ENCODE measurements at regions not wholly inside any gene's neighbourhood (a gene's known extent, or its start where the extent isn't known, plus 50 kb on each side); places are given as distances from the start of the nearest gene placed in this dataset.
"Not testable (repeated sequence)": the region's sequence is repeated elsewhere in the genome, so short reads cannot be mapped to it uniquely, and the experiment has no call there.

GRCh38 chr4:49117951-49118350 lies 131.9 kb downstream of the CWH43 start:
- not testable (repeated sequence) for ATAC-seq (ENCODE audit: low FRiP score); DNase-seq (ENCODE audit: low spot score)

DNA sequence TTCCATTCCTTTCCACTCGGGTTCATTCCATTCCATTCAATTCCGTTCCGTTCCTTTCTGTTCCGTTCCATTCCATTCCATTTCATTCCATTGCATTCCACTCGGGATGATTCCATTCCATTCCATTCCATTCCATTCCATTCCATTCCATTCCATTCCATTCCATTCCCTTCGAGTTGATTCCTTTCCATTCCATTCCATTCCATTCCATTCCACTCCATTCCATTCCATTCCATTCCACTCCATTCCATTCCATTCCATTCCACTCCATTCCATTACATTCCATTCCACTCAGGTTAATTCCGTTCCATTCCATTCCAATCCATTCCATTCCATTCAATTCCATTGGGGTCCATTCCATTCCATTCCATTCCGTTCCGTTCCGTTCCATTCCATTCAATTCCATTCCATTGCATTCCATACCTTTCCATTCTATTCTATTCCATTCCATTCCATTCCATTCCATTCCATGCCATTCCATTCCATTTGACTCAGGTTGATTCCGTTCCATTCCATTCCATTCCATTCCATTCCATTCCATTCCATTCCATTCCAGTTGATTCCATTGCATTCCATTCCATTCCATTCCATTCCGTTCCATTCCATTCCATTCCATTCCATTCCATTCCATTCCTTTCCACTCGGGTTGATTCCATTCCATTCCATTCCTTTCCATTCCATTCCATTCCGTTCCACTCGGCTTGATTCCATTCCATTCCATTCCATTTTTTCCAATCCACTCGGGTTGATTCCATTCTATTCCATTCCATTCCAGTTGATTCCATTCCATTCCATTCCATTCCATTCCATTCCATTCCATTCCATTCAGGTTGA lies 132.5 kb downstream of the CWH43 start:
- ATAC-seq (ENCODE audit: low FRiP score), result peak; percentile 83
- DNase-seq (ENCODE audit: low spot score), result not testable (repeated sequence)

- peak; percentile 6 for ATAC-seq (ENCODE audit: low FRiP score)
- DNase-seq (ENCODE audit: low spot score), result not testable (repeated sequence)
These were observed 133.3 kb downstream of the CWH43 start for GRCh38 chr4:49119345-49119744.

DNA sequence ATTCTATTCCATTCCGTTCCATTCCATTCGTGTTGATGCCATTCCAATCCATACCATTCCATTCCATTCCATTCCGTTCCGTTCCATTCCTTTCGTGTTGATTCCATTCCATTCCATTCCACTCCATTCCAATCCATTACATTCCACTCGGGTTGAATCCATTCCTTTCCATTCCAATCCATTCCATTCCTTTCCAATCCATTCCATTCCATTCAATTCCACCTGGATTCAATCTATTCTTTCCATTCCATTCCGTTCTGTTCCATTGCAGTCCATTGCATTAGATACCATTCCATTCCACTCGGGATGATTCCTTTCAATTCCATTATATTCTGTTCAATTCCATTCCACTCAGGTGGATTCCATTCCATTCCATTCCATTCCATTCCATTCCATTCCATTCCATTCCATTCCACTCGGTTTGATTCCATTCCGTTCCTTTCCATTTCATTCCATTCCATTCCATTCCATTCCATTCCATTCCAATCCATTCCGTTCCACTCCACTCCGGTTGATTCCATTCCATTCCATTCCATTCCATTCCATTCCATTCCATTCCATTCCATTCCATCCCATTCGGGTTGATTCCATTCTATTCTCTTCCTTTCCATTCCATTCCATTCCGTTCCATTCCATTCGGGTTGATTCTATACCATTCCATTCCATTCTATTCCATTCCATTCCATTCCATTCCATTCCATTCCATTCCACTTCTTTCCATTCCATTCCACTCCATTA lies 134.1 kb downstream of the CWH43 start:
- ATAC-seq (ENCODE audit: low FRiP score), result peak; percentile 20

DNA sequence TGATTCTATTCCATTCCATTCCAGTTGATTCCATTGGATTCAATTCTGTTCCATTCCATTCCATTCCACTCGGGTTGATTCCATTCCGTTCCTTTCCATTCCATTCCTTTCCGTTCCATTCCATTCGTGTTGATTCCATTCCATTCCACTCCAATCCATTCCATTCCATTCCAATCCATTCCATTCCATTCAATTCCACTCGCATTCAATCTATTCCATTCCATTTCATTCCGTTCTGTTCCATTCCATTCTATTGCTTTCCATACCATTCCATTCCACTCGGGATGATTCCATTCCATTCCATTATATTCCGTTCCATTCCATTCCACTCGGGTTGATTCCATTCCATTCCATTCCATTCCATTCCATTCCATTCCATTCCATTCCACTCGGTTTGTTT lies 134.7 kb downstream of the CWH43 start:
- not testable (repeated sequence) for DNase-seq (ENCODE audit: low spot score)
- peak; percentile 92 for ATAC-seq (ENCODE audit: low FRiP score)

More for the DNA sequence above, 134.1 kb downstream of the CWH43 start:
- DNase-seq (ENCODE audit: low spot score), result not testable (repeated sequence)

DNA sequence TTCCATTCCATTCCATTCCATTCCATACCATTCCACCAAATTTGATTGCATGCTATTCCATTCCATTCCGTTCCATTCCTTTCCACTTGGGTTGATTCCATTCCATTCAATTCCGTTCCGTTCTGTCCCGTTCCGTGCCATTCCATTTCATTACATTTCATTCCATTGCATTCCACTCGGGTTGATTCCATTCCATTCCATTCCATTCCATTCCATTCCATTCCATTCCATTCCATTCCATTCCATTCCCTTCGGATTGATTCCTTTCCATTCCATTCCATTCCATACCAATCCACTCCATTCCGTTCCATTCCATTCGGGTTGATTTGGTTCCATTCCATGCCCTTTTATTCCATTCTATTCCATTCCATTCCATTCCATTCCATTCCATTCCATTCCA lies 140.4 kb downstream of the CWH43 start:
- ATAC-seq (ENCODE audit: low FRiP score); DNase-seq (ENCODE audit: low spot score): not testable (repeated sequence)

DNA sequence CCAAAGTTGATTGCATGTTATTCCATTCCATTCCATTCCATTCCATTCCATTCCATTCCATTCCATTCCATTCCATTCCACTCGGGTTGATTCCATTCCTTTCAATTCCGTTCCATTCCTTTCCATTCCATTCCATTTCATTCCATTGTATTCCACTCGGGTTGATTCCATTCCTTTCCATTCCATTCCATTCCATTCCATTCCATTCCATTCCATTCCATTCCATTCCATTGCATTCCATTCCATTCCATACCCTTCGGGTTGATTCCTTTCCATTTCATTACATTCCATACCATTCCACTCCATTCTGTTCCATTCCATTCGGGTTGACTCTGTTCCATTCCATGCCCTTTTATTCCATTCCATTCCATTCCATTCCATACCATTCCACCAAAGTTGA lies 140.8 kb downstream of the CWH43 start:
- DNase-seq (ENCODE audit: low spot score); ATAC-seq (ENCODE audit: low FRiP score): not testable (repeated sequence)

GRCh38 chr4:49129385-49129784 lies 143.3 kb downstream of the CWH43 start:
- not testable (repeated sequence) for DNase-seq (ENCODE audit: low spot score); ATAC-seq (ENCODE audit: low FRiP score)

DNA sequence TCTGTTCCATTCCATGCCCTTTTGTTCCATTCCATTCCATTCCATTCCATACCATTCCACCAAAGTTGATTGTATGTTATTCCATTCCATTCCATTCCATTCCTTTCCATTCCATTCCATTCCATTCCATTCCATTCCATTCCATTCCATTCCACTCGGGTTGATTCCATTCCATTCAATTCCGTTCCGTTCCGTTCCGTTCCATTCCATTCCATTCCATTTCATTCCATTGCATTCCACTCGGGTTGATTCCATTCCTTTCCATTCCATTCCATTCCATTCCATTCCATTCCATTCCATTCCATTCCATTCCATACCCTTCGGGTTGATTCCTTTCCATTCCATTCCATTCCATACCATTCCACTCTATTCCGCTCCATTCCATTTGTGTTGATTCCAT lies 143.8 kb downstream of the CWH43 start:
- DNase-seq (ENCODE audit: low spot score), result not testable (repeated sequence)
- peak; percentile 74 for ATAC-seq (ENCODE audit: low FRiP score)

- peak; percentile 22 for ATAC-seq (ENCODE audit: low FRiP score)
- DNase-seq (ENCODE audit: low spot score), result not testable (repeated sequence)
These were observed 144.6 kb downstream of the CWH43 start for GRCh38 chr4:49130724-49131123.

DNA sequence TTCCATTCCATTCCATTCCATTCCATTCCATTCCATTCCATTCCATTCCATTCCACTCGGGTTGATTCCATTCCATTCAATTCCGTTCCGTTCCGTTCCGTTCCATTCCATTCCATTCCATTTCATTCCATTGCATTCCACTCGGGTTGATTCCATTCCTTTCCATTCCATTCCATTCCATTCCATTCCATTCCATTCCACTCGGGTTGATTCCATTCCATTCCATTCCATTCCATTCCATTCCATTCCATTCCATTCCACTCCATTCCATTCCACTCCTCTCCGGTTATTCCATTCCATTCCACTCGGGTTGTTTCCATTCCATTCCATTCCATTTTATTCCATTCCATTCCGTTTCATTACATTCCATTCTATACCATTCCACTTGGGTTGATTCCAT lies 151.0 kb downstream of the CWH43 start:
- peak; percentile 91 for ATAC-seq (ENCODE audit: low FRiP score)
- not testable (repeated sequence) for DNase-seq (ENCODE audit: low spot score)

- ATAC-seq (ENCODE audit: low FRiP score); DNase-seq (ENCODE audit: low spot score): not testable (repeated sequence)
These were observed 151.9 kb downstream of the CWH43 start for GRCh38 chr4:49137961-49138360.

DNA sequence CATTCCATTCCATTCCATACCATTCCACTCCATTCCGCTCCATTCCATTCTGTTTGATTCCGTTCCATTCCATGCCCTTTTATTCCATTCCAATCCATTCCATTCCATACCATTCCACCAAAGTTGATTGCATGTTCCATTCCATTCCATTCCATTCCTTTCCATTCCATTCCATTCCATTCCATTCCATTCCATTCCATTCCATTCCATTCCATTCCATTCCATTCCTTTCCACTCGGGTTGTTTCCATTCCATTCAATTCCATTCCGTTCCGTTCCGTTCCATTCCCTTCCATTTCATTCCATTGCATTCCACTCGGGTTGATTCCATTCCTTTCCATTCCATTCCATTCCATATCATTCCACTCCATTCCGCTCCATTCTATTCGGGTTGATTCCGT lies 152.7 kb downstream of the CWH43 start:
- not testable (repeated sequence) for DNase-seq (ENCODE audit: low spot score); ATAC-seq (ENCODE audit: low FRiP score)

GRCh38 chr4:49139513-49139912 lies 153.4 kb downstream of the CWH43 start:
- ATAC-seq (ENCODE audit: low FRiP score), result peak; percentile 89

GRCh38 chr4:49140351-49140750 lies 154.3 kb downstream of the CWH43 start:
- ATAC-seq (ENCODE audit: low FRiP score), result not testable (repeated sequence)
- DNase-seq (ENCODE audit: low spot score), result peak; percentile 75

More at GRCh38 chr4:49139513-49139912, 153.4 kb downstream of the CWH43 start:
- not testable (repeated sequence) for DNase-seq (ENCODE audit: low spot score)

GRCh38 chr4:49141955-49142354 lies 155.9 kb downstream of the CWH43 start:
- not testable (repeated sequence) for DNase-seq (ENCODE audit: low spot score)
- peak; percentile 58 for ATAC-seq (ENCODE audit: low FRiP score)

- DNase-seq (ENCODE audit: low spot score), result not testable (repeated sequence)
- ATAC-seq (ENCODE audit: low FRiP score), result peak; percentile 71
These were observed 161.1 kb downstream of the CWH43 start for GRCh38 chr4:49147143-49147542.

DNA sequence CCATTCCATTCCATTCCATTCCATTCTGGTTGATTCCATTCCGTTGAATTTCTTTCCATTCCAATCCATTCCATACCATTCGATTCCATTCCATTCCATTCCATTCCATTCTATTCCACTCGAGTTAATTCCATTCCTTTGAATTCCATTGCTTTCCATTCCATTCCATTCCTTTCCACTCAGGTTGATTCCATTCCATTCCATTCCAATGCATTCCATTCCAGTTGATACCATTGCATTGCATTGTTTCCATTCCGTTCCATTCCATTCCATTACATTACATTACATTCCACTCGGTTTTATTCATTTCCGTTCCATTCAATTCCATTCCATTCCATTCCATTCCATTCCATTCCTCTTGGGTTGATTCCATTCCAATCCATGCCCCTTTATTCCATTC lies 161.5 kb downstream of the CWH43 start:
- not testable (repeated sequence) for DNase-seq (ENCODE audit: low spot score); ATAC-seq (ENCODE audit: low FRiP score)

- peak; percentile 97 for ATAC-seq (ENCODE audit: low FRiP score)
- not testable (repeated sequence) for DNase-seq (ENCODE audit: low spot score)
These were observed 163.2 kb downstream of the CWH43 start for GRCh38 chr4:49149006-49149975.
